NCI-H748 (cell line): ENCODE measurements at regions not wholly inside any gene's neighbourhood (a gene's known extent, or its start where the extent isn't known, plus 50 kb on each side); places are given as distances from the start of the nearest gene placed in this dataset.
A peak's percentile ranks its signal among the peaks of the same experiment; 100 is the strongest.
"Not testable (repeated sequence)": the region's sequence is repeated elsewhere in the genome, so short reads cannot be mapped to it uniquely, and the experiment has no call there.

Source experiments
- DNase-seq: peaks from one replicate; lab custom pipeline; 2025; ENCODE audit not compliant: unreplicated experiment; lab: John Stamatoyannopoulos, UW

DNA sequence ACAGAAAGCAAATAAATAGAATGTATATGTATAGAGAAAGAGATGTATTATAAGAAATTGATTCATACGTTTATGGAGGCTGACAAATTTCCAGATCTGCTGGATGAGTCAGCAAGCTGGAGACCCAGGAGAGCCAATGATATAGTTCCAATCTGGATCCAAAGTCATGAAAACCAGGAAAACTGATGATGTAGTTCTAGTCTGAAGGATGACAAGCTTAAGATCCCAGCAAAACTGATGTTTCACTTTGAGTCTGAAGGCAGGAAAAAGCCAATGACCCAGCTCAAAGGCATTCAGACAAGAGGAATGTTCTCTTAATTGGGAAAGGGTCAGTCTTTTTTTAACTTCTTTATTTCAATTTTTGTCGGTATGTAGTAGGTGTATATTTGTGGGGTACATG lies 102.6 kb downstream of the LHFPL1 start:
- DNase-seq: no peak

DNA sequence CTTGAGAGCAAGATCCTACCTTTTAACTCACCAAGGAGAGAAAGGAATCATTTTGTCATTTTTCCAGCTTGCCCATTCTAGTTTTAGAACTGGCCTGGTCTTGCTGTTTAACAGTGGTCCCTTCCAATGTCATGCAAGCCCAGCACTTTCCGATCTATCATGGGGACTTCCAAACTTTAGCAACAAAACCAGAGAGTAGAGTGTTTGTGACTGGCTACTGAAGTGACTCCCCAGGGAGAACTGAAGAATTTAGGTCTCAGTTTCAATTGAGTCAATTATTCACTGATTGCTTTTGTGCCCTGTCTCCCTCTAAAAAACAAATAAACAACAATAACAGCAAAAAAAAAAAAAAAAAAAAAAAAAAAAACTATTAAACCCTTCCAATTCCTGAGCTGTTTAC lies 108.3 kb downstream of the LHFPL1 start:
- DNase-seq: no peak

DNA sequence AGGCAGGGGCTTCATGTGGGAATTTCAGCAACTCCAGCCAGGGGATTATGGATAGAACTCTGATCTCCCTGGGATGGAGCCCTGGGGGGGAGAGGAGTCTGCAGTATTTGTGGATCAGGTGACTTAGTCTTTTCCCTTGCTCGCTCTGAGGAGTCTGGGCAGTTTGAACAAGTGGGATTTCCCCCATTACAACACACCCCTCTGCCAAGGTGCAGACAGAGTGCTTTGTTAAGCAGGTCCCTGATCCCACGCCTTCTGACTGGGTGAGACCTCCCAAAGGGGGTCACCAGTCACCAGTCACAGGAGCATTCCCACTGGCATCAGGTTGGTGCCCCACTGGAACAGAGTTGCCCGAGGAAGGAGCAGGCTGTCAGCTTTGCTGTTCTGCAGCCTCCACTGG lies 123.9 kb downstream of the LHFPL1 start:
- DNase-seq: no peak

DNA sequence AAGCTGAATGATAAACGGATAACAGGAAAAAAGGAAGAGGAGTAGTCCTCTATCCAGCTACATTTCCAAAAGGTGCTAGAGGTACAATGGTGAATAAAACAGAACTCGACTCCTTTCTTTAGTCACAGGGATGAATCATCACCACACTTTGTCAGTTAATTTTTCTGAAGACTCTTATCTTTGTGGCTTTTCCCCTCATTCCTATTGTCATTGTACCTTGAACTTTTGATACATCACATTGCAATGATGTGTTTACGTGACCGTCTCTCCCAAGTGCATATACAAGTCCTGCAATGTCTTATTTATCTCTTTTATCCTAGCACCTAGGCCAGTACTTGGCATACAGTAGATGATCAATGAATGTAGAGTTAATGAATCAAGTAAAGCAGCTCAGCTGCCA lies 134.7 kb downstream of the LHFPL1 start:
- DNase-seq: no peak

DNA sequence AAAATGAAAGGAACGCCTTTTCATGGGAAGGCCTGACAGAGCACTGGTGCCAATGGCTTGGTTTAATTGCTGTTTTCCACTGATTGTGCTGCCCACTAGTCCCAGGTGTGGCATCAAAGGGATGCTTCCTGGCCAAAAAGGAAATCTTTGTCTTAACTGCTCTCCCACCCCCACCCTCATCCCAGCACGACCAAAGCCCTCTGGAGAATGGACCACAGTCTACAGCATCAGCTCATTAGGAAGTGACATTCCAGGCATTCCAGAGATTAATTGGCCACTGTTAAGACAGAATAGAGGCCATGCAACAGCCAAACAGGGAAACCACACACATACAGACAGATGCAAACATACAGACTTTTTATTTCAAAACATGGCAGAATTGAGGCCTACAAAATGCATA lies 143.2 kb downstream of the LHFPL1 start:
- DNase-seq: no peak

DNA sequence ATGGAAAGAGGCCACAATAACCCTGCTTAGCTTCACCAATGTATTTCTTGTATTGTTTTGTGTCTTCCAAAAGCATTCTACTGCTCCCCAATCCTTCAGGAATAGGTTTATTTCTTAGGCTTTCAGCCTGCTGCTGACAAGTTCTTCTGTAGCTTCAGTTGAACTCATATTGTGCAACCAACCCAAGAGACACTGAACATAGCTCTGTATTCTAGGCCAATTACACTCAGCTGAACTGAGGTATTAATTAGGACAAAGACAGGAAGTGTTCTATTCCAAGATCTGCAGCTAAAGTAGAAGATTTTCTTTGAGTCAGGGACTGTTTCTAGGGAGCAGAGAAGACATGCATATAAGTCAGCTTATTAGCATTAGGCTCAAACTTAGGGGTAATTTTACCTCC lies 151.8 kb downstream of the LHFPL1 start:
- no peak for DNase-seq

DNA sequence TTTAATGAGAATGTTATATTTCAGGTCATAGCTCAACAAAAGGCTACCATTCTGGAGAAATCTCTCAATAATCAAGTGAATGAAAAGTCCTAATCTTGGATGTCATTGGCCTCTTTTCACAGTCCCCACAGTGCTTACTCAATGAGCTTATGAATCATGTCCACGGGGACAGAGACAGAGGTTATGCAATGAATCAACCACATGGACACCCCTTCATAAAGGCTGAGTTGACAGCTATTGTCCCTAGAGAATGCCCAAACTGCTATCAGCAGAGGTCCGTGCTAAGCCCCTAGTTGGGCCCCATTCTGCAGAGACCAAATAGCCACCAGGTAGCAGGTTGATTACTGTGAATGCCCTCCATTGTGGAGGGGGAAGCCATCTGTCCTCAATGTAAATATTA lies 158.1 kb downstream of the LHFPL1 start:
- DNase-seq: peak; percentile 8

DNA sequence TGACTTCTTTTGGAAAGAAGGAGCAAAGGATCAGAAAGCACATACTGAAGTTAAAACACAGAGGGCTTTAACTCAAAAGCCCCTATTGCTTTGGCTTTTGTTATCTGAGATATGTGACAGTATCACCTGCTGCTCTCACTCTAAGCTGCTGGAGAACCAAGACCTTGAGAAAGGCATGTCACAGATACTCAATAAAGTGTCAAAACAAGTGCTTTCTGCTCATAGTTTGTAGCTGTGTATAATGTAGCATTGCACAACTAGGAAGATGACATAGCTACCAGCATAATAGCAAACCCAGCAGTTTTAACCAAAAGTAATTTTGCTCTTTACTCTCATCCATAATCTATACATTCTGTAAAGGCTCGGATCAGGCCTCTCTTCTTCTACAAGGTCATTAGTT lies 159.6 kb downstream of the LHFPL1 start:
- DNase-seq: no peak

GRCh38 chrX:112513154-112513553 lies 166.6 kb downstream of the LHFPL1 start:
- DNase-seq: no peak

GRCh38 chrX:112512509-112512908 lies 167.2 kb downstream of the LHFPL1 start:
- no peak for DNase-seq

- DNase-seq: no peak
Observed at GRCh38 chrX:112510629-112511028, 169.1 kb downstream of the LHFPL1 start.

GRCh38 chrX:112477653-112478052 lies 202.1 kb downstream of the LHFPL1 start:
- no peak for DNase-seq

DNA sequence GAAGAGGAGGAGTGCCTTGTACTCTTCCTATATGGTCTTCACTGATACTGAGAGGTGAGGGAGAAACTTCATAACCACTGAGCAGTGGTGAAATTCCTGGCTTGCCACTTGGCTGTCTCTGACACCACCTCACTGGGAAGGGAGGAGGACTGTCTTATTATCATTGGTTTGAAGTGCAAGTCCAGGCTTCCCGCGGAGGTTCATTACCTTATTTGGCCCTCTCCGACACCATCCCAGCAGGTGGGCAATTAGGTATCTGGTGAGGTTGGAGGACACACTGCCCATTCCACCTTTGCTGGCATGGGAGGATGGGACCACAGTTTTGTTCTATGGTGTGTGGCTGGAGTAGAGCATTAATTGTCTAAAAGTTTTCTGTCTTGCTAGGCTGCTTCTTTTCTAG lies 206.1 kb downstream of the LHFPL1 start:
- no peak for DNase-seq

GRCh38 chrX:112470551-112470950 lies 209.2 kb downstream of the LHFPL1 start:
- DNase-seq: no peak

- not testable (repeated sequence) for DNase-seq
Observed at GRCh38 chrX:112461949-112462450, 217.7 kb downstream of the LHFPL1 start.

DNA sequence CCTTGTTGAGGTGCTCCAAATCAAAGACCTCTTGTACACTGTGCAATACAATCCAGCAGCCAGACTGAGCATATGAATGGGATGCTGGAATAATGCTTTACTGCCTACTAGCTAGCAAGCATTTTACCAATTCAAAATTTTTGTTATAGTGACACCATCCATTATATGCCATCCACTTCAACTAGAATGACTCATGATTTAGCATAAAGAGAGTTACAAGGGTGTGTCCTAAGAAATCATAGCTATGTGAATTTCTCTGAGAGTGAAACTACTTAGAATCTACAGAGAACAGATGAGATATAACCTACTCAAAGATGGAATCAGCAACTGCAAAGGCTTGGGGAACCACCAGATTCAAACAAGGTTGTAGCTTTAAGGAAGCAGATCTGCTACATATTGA lies 221.9 kb downstream of the LHFPL1 start:
- no peak for DNase-seq

GRCh38 chrX:112450810-112451209 lies 228.9 kb downstream of the LHFPL1 start:
- DNase-seq: no peak

DNA sequence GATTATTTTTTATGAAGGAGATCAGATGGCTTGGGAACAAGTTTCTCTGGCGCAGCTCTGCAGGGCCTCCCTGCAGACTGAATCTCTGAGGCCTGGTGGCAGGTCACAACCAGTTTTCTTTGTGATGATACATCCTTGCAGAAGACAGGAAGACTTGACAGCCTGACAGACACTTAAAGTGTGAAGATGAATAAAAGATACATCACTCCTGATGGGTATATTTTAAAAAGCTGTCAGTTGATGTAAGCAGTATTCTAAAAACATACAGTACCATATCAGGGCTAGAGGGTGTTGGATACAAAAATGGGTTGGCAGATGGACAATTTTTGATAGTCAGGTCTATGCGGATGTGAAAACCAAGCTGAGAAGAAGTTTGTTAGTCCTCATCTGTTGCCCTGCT lies 239.5 kb downstream of the LHFPL1 start:
- DNase-seq: no peak

DNA sequence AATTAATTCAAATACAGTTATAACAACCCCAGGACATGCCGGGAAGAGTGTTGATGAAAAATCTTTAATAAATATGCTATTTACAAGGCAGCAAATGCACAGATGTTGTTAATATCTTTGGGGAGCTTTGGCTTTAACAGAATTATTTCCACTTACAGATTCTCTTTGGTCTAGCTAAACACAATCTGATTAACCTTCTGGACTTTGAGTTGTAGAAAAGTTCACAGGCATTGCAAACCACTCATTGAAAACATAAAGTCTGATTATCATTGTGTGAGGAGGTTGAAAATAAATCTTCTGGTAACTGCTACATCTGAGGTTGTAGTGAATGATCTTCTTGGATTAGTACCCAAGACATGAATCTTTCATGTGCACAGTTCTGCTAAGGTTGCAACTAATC lies 255.6 kb downstream of the LHFPL1 start:
- DNase-seq: no peak

- no peak for DNase-seq
Observed at GRCh38 chrX:112391313-112391712, 288.4 kb downstream of the LHFPL1 start.

GRCh38 chrX:112381649-112382298 lies 298.0 kb downstream of the LHFPL1 start:
- not testable (repeated sequence) for DNase-seq

- no peak for DNase-seq
Observed at GRCh38 chrX:112380541-112381278, 298.1 kb upstream of the TRPC5 start.

DNA sequence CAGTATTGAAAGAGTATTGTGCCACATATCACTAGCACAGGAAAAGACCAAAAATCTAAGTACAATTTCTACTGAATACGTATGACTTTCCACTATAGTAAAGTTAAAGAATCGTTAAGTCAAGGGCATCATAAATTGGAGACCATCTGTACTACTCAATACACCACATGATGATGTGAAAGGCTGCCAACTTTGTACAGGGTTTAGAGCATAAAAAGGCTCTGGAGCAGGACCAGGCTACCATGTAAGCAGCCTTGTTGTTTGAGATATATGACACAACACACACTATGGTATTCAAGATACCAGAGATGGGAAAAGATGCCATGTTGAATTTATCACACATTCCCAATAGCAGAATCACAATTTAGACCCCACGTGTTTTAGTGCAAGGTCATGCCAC lies 294.9 kb upstream of the TRPC5 start:
- no peak for DNase-seq
